HTR-8/SVneo (cell line): ENCODE measurements at regions not wholly inside any gene's neighbourhood (a gene's known extent, or its start where the extent isn't known, plus 50 kb on each side); places are given as distances from the start of the nearest gene placed in this dataset.

Experiments used
- DNase-seq: peaks from one replicate; pipeline ENCODE4 v3.0.0; 2011; ENCODE audit warnings: low spot score, mixed read lengths; ENCODE audit not compliant: insufficient read length
- FAIRE-seq: peaks from 2 replicates; lab custom pipeline; 2011; peaks lifted over from hg19 to GRCh38; lab: Jason Lieb, UNC

DNA sequence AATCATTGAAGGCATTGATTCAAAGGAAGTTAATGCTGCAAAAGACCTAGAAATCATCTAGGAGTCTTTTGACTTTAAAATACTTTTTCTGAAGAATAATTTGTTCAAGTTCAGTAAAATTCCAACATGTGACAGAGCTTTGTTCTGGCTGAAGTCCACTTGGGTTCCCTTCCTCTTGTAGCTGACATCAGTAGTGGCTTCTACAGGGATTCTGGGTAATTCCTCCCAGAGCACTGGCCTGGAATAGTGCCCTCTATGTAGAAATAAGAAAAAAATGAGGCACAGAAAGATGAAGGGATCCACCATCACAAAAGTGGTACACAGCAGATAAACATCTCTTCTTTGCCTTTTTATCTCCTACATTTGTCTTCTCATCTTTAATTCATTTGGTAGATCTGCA, 548.1 kb downstream of the LTN1 start:
- DNase-seq (no peak), FAIRE-seq (no peak)

DNA sequence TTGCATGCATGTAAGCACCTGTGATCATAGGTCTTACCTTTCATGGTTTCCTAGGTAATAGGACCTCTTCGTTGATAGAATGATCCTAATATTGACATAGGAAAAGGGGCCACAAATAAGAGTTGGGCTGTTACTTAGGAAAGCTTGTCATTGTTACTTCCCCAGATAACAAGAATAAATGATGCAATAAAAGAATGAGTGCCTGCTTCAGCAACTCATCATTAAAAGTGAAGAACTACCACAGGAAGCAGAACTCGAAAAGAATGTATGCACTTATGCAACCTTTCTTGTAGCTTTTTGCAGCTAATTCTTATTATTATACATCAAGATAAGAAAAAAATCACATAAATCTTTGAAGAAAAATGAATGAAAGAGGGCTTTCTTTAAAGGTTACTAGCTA, 548.6 kb downstream of the LTN1 start:
- no peak for FAIRE-seq
- DNase-seq: no peak

DNA sequence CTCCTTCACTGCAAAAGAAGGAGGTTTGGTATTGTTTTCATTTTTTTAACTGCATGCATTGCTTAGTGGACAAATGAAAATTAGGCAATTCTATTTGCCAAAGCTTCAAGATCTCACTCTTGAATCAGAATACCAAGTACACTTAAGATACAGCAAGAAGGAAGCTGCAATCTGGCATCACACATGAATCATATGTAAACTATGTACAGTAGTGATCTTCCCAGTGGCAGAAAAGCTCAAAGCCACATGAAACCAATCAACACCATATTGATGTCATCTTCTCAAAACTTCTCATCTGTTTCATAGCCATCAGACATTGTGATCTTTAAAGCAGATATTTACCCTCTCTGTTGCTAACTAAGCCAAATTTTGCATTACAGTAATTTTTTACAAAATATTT, 550.1 kb downstream of the LTN1 start:
- DNase-seq: no peak
- no peak for FAIRE-seq

DNA sequence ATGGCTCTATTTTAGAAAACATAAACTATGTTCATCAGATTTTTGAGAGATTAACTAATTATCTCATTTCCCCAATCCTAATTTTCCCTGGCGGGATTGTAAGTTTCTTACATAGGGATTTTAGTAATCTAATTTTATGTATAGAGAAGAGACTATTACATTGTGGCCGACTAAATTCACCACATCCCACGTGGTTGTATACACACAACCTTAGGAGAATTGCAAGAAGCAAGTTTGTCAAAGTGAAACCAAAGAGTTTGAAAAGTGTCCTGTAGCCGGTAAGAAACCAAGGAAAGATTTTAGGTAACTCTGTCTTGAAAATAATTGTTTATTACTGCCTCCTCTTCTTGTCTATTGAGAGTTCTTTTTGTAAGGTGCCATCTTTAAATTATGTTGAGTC, 550.6 kb downstream of the LTN1 start:
- FAIRE-seq: no peak

DNA sequence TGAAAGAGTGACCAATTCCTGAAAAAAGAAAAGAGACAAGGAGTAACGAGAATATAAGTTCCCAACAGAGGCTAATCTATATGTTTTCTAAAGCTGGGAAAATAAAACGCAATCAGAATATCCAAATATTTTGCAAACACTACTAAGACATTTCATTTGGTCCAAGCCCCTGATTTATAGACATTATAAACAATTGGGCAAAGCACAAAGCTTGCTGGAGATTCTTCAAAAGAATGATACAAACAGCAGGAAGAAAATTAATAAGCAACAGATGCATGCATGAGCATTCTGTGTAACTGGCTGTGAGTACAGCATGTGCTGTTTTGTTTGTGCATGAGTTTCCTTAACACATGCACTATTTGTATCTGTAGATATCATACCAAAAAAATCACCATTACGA, 552.9 kb downstream of the LTN1 start:
- no peak for DNase-seq
- FAIRE-seq: no peak

More for the DNA sequence above, 550.6 kb downstream of the LTN1 start:
- DNase-seq: no peak

DNA sequence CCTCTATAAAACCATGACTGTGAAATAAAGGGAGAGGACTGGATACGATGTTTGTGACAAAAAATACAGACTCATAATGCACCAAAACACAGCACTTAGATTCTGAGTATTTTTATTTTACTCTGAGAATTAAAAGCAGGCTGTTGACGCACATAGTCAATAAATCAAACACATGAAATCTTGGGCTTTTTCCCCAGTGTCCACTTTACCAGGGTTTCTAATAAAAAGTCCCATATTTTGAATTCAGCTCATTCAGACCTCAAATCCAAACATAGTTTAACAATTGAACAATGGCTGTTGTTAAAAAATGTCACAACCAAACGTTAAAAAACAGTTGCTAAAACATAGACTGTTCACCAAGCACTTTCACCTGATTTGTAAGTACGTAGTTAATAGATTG, 553.4 kb downstream of the LTN1 start:
- FAIRE-seq: no peak
- DNase-seq: no peak

DNA sequence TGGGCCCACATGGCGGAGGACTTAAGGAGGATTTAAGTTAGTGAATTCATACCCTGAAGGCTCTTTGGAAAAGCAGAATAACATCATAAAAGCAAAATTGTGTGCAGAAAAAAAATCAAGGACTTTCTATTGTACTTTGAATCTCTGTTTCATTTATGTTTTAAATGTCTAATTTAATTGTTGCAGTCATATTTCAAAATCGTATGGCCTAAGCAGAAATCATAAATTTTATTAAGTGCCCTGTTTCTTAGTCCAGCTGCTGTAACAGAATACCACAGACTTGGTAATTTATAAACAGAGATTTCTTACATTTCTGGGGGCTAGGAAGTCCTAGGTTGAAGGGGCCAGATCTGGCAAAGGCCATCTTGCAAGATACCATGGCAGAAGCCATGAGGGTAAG, 555.6 kb downstream of the LTN1 start:
- no peak for DNase-seq
- no peak for FAIRE-seq

DNA sequence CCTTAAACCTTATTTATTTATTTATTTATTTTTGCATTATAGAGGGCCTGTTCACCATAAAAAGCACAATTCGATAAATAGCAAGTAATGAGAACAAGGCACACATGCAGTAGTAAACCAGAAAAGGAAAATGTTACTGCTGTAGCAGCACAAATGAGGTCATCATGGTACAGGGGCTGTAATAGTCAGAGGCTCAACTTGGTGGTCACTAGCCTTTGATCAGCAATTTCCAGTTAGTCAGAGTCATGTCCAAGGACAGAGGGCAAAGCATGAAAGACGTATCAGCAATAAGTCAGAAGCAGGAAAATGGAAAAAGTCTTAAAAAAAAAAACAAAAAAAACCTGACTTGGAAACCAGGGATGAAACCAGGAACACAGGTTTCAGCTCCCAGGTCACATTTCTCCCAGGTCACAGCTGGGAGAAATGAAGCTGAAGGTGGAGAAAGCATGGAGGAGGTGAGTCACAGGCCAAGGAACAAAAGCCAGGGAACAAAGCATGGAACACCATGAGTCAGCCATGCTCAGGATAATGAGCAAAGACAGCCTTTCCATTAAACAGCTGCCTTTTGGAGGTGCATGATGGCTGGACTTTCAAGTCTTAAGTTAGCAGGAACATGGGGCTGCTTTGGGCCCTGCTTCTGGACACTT, 556.3 kb downstream of the LTN1 start:
- DNase-seq (peak; percentile 5), FAIRE-seq (no peak)

DNA sequence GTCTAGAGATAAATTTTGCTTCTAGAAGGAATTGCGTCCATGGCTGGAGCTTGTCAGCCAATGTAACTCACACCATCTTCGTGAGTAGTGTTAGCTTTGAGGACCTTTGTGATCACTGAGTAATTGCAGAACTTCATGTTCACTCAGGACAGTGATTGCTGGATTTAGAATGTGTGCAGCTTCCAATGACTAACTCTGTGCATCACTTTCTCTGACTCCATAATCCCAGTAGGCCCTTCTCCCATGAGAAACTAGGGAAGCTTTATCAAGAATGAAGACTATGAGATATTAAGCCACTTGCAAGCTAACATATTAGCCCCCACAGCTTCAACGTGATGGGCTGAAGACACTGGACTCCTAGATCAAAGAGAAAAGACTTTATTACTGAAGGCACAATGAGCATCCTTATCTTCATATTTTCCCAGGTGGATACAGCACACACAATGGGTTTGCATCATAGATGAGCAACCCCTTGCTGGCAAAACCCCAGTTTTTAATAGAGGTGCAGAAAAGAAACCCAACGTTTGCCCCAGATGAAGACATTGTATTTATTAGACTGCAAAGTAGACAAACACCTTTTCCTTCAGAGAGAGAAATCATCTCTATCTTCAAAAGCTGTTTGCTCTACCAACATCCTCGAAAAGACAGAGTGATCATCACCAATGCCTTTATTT, 561.0 kb downstream of the LTN1 start:
- FAIRE-seq (no peak), DNase-seq (no peak)

DNA sequence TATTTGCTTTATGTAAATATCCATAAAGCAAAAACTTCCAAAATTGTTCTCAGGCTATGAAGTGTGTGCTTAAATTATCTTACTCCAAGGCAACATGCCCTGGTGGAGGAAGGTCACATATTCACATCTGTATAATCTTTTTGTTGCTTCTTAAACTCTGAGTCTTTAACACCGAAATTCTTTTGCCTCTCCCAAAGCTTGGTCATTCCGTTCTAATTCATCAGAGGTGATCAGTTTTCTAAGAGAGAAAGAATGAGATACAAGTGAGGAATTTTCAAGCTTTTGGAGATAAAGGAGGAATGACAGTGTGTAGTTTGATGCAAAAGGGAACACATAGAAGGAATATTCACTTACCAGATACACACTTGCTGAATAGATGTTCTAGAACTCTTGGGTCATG, 561.7 kb downstream of the LTN1 start:
- no peak for DNase-seq

DNA sequence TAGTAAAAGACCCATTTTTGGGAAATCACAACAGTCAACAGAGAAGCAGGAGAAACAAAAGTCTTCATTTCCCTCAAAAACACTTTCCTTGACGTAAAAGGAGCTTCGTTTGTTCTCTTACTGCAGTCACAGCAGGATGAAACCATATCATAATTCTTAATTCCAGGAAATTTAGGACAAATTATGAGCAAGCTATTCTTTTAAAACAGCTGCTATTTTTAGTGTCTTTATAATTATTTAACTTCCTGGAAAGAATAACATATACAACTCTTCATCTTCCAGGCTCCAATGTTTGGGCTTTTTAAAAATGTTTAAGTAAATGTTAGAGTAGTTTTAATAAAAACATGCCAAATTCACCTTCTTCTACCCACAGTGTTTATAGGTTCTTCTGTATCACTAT, 563.5 kb downstream of the LTN1 start:
- FAIRE-seq: no peak

More for the DNA sequence above, 561.7 kb downstream of the LTN1 start:
- FAIRE-seq: no peak

DNA sequence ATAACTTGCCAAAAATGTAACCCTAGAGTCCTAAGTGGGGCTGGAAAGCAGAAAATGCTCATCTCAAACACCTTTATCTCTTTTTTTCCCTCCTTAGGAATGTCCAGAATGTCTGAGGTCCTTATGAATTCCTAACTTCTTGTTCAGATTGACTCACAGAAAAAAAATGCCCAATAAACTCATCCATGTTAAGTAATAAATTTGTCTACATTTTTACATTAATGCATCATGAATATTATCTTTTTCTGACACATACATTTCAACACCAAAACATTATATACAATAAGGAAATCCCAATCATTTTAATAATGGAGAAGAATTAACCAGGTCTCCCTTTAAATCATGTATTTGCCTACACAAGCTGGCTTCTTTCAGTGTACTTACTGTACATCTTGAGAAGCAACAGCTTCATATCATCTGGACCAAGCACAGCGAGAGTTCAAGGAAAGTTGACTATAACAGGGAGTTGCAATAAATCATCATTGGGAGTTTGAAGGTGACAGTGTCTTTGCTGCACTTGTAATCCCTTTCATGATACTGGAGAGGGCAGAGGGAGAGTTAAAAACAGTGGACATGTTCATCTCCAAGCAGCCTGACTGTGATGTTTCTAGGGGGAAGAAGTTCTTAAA, 565.2 kb downstream of the LTN1 start:
- peak; percentile 41 for DNase-seq
- peak; percentile 48 for FAIRE-seq

More for the DNA sequence above, 563.5 kb downstream of the LTN1 start:
- no peak for DNase-seq

DNA sequence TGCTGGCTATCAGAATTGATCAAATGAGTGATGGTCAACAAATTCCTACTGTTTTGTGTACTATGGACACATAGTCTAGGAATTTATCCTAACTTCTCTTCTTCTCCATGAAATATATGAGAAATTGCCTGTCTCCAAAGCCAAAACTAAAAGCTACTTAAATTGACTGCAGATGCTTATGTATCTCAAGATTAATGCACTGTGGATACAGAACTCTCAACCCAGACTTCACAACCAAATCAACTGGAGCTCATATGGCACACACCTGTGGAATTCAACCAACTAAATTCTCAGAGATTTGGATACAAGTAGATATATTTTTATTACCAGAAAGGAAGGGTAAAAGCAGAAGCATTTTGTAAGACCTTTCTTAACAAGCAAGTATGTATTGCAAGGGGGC, 566.1 kb downstream of the LTN1 start:
- DNase-seq: no peak

DNA sequence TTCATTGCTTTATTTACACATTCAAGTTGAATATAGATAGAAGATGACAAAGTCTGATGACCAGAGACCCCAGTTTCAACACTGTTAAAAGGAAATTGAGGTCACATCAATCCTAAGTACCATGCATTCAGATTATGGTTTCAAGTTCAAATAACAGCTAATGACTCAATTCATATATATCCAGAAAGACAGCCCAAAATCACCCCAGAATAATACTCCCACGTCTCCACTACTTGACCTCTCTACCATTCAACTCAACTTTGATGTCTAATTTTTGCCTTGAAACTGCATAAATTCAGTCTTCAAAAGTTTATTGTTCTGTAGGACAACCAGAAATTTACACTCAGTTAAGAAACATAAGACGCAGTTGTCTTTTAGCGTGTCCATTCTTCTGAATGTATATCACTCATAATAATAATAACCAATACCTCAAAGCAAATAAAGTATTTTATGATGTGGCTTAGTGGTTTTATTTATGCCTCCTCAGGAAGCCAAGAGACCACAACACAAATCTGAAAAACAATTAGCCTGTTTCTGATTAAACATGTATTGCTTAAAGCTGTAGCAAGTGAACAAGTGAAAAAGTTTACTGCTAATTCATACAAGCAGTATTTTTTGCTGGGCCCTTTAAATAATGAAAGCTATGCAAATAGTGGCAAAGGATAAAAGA, 569.0 kb downstream of the LTN1 start:
- DNase-seq (no peak), FAIRE-seq (no peak)

More for the DNA sequence above, 566.1 kb downstream of the LTN1 start:
- FAIRE-seq: no peak

DNA sequence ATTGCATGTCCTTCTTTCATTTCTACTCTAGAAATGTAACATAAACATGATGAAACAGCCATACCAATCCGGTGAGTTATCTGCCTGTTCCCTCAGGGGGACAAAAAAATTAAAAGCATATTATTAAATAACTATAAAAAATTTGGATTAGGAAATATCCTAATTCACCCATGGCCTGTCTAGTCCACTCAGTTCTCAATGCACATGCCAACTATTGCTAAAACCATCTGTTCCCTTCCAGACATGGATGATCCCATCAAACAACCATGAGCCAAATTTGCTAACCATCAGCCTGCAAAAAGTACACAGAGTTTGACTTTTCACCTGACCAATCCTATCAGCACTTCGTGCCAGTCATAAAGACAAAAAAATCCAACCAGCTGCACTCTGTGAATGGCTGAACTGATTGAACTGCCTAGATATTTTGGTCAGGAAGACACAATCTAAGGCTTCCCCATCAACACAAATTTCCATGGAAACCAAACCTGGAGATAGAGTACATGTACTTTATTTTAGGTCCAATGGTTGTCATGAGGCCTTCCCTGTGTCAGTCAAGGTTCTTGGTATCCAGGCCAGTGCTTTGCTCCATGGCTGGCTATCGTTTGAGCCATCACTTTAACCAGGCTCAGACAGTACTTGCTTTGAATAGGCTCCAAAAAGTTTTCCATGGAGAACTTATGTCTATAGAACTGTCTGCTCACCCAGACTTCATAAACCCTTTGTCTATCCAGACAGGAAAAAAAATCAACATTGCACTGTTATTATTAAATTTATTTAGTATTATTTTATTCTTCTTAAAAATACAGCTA, 570.8 kb downstream of the LTN1 start:
- DNase-seq: no peak
- FAIRE-seq: no peak

DNA sequence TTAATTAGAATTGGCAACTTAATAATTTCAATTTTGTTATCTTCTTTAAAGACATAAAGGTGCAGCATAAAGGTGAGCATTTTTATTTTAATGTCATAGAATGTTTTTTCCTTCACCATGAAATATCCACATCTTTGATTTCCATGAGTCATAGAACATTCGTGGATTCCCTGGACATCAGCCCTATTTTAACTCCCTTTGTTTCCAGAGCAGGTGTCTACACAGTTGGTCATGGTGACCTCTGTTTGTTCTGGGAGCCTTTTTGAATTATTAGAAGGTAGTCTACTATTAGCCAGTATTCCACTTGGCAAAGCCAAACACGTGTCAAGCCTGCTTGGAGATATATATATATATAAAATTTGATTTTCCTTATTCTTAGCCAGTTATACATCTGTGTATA, 572.9 kb downstream of the LTN1 start:
- FAIRE-seq (no peak), DNase-seq (no peak)

DNA sequence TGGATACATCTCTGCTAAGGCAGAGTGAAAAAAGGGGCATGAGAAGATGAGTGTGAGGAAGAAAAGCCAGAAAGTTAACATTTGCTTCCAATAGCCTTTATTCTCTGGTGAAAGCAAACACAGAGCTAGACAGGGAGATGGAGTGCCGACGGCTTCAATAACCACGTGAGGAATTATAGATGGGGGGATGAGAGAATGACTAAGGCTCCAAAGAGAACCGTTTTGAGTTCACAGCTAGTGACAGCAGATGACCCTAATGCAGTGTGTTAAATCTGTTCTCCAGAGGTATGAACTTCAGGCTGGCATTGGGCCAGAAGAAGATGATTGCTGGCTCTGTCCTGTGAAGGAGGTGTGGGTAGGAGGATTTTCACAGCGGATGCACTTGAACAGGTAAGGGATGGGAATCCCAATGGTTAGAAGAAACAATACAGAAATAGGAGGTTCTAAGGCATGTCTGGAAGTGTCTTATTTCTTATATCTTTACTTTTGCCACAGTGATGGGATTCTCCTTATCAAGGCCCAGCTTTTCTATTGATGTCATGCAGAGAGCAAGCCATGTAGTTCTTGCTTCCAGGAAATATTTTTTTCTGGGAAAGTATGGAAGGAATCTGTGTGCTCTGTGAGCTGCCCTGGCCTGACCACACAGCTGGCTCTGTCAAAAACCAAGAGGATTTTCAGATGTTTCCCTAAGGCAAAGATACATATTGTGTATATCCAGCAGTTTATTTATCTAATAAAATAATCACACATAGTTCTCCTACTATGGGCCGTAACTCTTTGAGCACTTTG, 573.8 kb downstream of the LTN1 start:
- FAIRE-seq: no peak
- no peak for DNase-seq

DNA sequence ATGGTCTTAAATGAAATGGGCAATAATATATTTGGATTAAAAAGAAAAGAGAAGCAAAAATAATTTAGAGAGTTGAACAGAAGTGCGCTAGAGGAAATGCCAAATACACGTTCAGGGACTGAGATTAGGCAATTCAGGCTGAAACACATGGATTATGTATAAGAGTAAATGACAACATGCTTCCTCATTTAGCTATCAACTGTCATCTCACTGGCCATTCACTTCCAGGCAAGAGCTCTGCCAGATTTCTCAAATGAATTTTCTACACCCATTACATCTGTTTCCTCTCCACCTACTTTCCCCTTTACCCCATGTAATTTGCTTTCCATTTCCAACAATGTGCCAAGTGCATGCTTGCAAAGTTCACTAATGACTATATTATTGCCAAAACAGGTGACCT, 582.4 kb downstream of the LTN1 start:
- DNase-seq (no peak), FAIRE-seq (no peak)

DNA sequence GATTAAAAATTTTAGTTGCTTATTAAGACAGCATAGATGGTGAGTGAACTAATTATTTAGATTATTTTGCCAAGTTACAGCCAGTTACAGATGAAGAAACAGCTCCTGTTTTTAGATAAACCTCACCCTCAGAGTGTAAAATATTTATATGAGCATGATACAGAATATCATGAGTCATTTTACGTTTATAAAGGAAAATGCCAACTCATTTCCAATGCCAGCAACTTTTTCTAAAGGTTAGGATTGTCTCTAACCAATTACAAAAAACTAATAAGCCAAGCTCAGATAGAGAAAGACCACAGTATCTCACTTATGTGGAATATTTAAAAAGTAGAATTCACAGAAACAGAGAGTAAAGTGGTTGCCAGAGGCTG, 590.1 kb downstream of the LTN1 start:
- FAIRE-seq (no peak), DNase-seq (no peak)

DNA sequence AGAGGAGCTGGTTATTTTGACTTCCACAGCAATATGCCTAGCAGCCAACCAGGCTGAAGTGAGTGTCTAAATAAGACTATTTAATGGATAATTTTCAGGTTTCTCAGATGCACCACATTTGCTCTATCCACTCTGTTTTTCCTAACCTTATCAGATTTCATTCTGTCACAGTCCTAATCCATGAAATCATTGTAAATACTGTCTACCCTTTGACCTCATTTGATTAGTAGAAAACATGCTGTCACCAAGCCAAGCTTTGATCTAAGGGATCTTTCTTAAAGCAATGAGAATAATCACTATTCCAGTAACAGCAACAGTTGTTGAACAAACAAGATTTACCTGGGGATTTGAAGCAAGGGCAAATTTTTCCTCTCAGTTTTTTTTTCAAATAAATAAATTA, 595.6 kb downstream of the LTN1 start:
- DNase-seq (no peak), FAIRE-seq (no peak)
